Body of pancreas (tissue), 4 donors: ENCODE measurements at regions not wholly inside any gene's neighbourhood (a gene's known extent, or its start where the extent isn't known, plus 50 kb on each side); places are given as distances from the start of the nearest gene placed in this dataset.
"Not testable (repeated sequence)": the region's sequence is repeated elsewhere in the genome, so short reads cannot be mapped to it uniquely, and the experiment has no call there.

ENCODE experiments used
- ATAC-seq: fragments of 150-250 bp; one replicate; pipeline ENCODE4 v1.9.1; 2016
- DNase-seq, 4 donors: peaks; one replicate each; pipeline ENCODE4 v3.0.0-alpha.2; 2019
- H3K27ac ChIP-seq, 4 donors: fragments of 200-600 bp; sonication (generic); 1 replicate in 3 of 4; 2 replicates in 1 of 4; pipeline versions ENCODE4 v1.5.1 to v1.6.1; 2016 to 2019; ENCODE audit warnings: mild to moderate bottlenecking in 1 of 4, mixed read lengths in 1 of 4, moderate library complexity in 1 of 4
- H3K27me3 ChIP-seq, 2 donors: fragments of 200-600 bp; sonication (generic); one replicate each; pipeline ENCODE4 v1.6.0; 2016; ENCODE audit warnings: mild to moderate bottlenecking in 1 of 2
- H3K36me3 ChIP-seq, 2 donors: fragments of 200-600 bp; sonication (generic); replicated peaks in 1 of 2; 2 replicates each; pipeline ENCODE4 v1.5.1; 2016; ENCODE audit warnings: low read depth in 2 of 2; ENCODE audit not compliant: insufficient read depth in 1 of 2
- H3K4me1 ChIP-seq: fragments of 200-600 bp; sonication (generic); one replicate; pipeline ENCODE4 v1.6.0; 2016
- H3K4me3 ChIP-seq, 2 donors: fragments of 200-600 bp; sonication (generic); 1 replicate in 1 of 2; 2 replicates in 1 of 2; pipeline ENCODE4 v1.5.1; 2016 to 2019
- H3K9me3 ChIP-seq, 3 donors: fragments of 200-600 bp; sonication (generic); 1 replicate in 2 of 3; 2 replicates in 1 of 3; pipeline ENCODE4 v1.5.1; 2016
- POLR2A ChIP-seq, 3 donors: fragments of 450-650 bp; IDR thresholded peaks; one replicate each; pipeline ENCODE4 v1.6.1; 2016; ENCODE audit warnings: antibody characterized with exemption in 3 of 3, mild to moderate bottlenecking in 2 of 3
- WGBS, 2 donors: methylation state at CpG; one replicate each; pipeline ENCODE4 v1.1.5; 2017; 5-methylcytosine and 5-hydroxymethylcytosine counted together
- intact Hi-C: fragments of 100-400 bp; cut with DNase I; formaldehyde crosslinking; loops from one replicate; pipeline ENCODE4 v1.15.1; 2023
- TF ChIP-seq, protein P1 (sequence below), 7 experiments: fragments of 450-650 bp in 4 of 7; fragments of 200-600 bp in 3 of 7; sonication (generic) in 3 of 7; IDR thresholded peaks; one replicate each; pipeline ENCODE4 v1.5.1; 2016 to 2019; ENCODE audit warnings: antibody characterized with exemption in 7 of 7

- no peaks in the 10 kb centered on the region for H3K9me3 ChIP-seq
- DNase-seq (no peak), ATAC-seq (no peak)
- H3K36me3 ChIP-seq: no peaks in the 10 kb centered on the region
- no peaks in the 10 kb centered on the region for H3K4me1 ChIP-seq
- intact Hi-C loops: no loop called here
- 50 to 78% methylated on average over 2 to 3 of the region's 3 CpGs for WGBS, 2 donors
- no peak overlapping the region for H3K4me3 ChIP-seq
- TF ChIP-seq POLR2A (IDR thresholded peaks at IDR 0.05): no peak
- TF ChIP-seq, protein P1, sequence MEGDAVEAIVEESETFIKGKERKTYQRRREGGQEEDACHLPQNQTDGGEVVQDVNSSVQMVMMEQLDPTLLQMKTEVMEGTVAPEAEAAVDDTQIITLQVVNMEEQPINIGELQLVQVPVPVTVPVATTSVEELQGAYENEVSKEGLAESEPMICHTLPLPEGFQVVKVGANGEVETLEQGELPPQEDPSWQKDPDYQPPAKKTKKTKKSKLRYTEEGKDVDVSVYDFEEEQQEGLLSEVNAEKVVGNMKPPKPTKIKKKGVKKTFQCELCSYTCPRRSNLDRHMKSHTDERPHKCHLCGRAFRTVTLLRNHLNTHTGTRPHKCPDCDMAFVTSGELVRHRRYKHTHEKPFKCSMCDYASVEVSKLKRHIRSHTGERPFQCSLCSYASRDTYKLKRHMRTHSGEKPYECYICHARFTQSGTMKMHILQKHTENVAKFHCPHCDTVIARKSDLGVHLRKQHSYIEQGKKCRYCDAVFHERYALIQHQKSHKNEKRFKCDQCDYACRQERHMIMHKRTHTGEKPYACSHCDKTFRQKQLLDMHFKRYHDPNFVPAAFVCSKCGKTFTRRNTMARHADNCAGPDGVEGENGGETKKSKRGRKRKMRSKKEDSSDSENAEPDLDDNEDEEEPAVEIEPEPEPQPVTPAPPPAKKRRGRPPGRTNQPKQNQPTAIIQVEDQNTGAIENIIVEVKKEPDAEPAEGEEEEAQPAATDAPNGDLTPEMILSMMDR (IDR thresholded peaks at IDR 0.05): no peak
- H3K27me3 ChIP-seq: no peaks in the 10 kb centered on the region
- H3K27ac ChIP-seq: no peak overlapping the region
These were observed 111.6 kb upstream of the NPAS2 start for GRCh38 chr2:100708333-100708732.

- TF ChIP-seq, protein P1 (IDR thresholded peaks at IDR 0.05): no peak
- TF ChIP-seq POLR2A (IDR thresholded peaks at IDR 0.05): no peak
- no peaks in the 10 kb centered on the region for H3K27me3 ChIP-seq
- no peak overlapping the region for H3K27ac ChIP-seq
- DNase-seq (no peak), ATAC-seq (no peak)
- no peaks in the 10 kb centered on the region for H3K36me3 ChIP-seq
- intact Hi-C loops: no loop called here
- no peaks in the 10 kb centered on the region for H3K4me1 ChIP-seq
- H3K9me3 ChIP-seq: no peaks in the 10 kb centered on the region
- H3K4me3 ChIP-seq: no peak overlapping the region
- WGBS, 2 donors: 50 to 88% methylated on average over 2 of the region's 2 CpGs
These were observed 106.8 kb upstream of the NPAS2 start for GRCh38 chr2:100713106-100713505.

DNA sequence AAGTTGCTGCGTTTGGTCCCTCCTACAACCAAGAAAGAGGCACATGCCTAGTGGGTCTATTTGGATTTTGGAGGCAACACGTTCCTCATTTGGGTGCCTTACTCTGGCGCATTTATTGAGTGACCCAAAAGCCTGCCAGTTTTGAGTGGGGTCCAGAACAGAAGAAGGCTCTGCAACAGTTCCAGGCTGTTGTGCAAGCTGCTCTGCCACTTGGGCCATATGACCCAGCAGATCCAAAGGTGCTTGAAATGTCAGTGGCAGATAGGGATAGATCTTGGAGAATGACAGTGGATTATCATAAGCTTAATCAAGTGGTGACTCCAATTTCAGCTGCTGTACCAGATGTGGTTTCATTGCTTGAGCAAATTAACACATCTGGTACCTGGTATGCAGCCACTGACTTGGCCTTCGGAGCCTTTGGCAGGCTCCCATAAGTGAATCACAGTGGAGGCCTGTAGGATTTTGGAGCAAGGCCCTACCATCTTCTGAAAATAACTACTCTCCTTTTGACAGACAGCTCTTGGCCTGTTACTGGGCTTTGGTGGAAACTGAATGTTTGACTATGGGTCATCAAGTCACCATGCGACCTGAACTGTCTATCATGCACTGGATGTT, 105.4 kb upstream of the NPAS2 start:
- H3K4me1 ChIP-seq, intact Hi-C loops, H3K27ac ChIP-seq, DNase-seq, ATAC-seq, H3K27me3 ChIP-seq, H3K9me3 ChIP-seq, H3K4me3 ChIP-seq, H3K36me3 ChIP-seq: not testable (repeated sequence)
- WGBS, 2 donors: 89 to 90% methylated on average over 5 of the region's 5 CpGs

DNA sequence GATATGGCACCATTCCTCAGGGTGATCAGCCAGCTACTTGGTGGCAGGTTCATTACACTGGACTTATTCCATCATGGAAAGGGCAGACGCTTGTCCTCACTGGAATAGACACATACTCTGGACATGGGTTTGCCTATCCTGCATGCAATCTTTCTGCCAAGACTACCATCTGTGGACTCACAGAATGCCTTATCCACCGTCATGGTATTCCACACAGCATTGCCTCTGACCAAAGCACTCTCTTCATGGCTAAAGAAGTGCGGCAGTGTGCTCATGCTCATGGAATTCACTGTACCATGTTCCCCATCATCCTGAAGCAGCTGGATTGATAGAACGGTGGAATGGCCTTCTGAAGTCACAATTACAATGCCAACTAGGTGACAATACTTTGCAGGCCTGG, 104.1 kb upstream of the NPAS2 start:
- H3K36me3 ChIP-seq, H3K4me1 ChIP-seq, H3K4me3 ChIP-seq, H3K9me3 ChIP-seq, intact Hi-C loops, H3K27me3 ChIP-seq, DNase-seq, ATAC-seq, H3K27ac ChIP-seq: not testable (repeated sequence)
- WGBS, 2 donors: 81 to 90% methylated on average over 4 of the region's 4 CpGs

DNA sequence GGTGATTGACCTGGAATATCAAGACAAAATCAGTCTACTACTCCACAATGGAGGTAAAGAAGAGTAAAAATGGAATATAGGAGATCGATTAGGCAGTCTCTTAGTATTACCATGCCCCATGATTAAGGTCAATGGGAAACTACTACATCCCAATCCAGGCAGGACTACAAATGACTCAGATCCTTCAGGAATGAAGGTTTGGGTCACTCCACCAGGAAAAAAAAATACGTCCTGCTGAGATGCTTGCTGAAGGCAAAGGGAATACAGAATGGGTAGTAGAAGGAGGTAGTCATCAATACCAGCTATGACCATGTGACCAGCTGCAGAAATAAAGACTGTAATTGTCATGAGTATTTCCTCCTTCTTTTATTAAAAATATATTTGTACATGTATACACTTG, 103.4 kb upstream of the NPAS2 start:
- Histone ChIP-seq H3K4me3 (no peak overlapping the region), H3K36me3 (no peaks in the 10 kb centered on the region), H3K4me1 (no peaks in the 10 kb centered on the region), H3K27me3 (no peaks in the 10 kb centered on the region), H3K27ac (no peak overlapping the region), H3K9me3 (no peaks in the 10 kb centered on the region)
- TF ChIP-seq, protein P1 (IDR thresholded peaks at IDR 0.05): no peak
- no peak for TF ChIP-seq POLR2A (IDR thresholded peaks at IDR 0.05)
- intact Hi-C loops: no loop called here
- ATAC-seq (no peak), DNase-seq (no peak)
- 75 to 79% methylated on average over 2 of the region's 2 CpGs for WGBS, 2 donors

GRCh38 chr2:100718065-100718629, 101.8 kb upstream of the NPAS2 start:
- H3K27ac ChIP-seq: no peak overlapping the region
- no peak for DNase-seq
- H3K27me3 ChIP-seq: no peaks in the 10 kb centered on the region
- no peak overlapping the region for H3K4me3 ChIP-seq
- H3K36me3 ChIP-seq: no peaks in the 10 kb centered on the region
- 70 to 82% methylated on average over 3 of the region's 3 CpGs for WGBS, 2 donors
- TF ChIP-seq, protein P1 (IDR thresholded peaks at IDR 0.05): no peak
- TF ChIP-seq POLR2A (IDR thresholded peaks at IDR 0.05): no peak
- no peak for ATAC-seq
- H3K4me1 ChIP-seq: no peaks in the 10 kb centered on the region
- intact Hi-C loops: no loop called here
- no peaks in the 10 kb centered on the region for H3K9me3 ChIP-seq
